Adrenal gland (tissue), 5 donors: ENCODE measurements at regions not wholly inside any gene's neighbourhood (a gene's known extent, or its start where the extent isn't known, plus 50 kb on each side); places are given as distances from the start of the nearest gene placed in this dataset.

Experiments
- CTCF ChIP-seq, 6 experiments: fragments of 450-650 bp in 4 of 6; fragments of 200-600 bp in 2 of 6; sonication (generic) in 1 of 6; IDR thresholded peaks; 1 replicate in 5 of 6; 2 replicates in 1 of 6; pipeline versions ENCODE4 v1.5.1 to v1.8.0; 2016 to 2021; ENCODE audit warnings: antibody characterized with exemption in 6 of 6, mild to moderate bottlenecking in 2 of 6, moderate library complexity in 1 of 6
- POLR2A ChIP-seq, 2 donors: fragments of 450-650 bp; IDR thresholded peaks; one replicate each; pipeline ENCODE4 v1.6.1; 2017; ENCODE audit warnings: antibody characterized with exemption in 2 of 2, mild to moderate bottlenecking in 2 of 2, moderate library complexity in 1 of 2
- donor health status: DM: no; HTN: no; CAD: no.

GRCh38 chr14:101186992-101187815 is 283.7 kb upstream of the RTL1 start:
- TF ChIP-seq CTCF (IDR thresholded peaks at IDR 0.05): no peak
- no peak for TF ChIP-seq POLR2A (IDR thresholded peaks at IDR 0.05)
